ENCODE measurements at regions not wholly inside any gene's neighbourhood (a gene's known extent, or its start where the extent isn't known, plus 50 kb on each side); places are given as distances from the start of the nearest gene placed in this dataset.

DNA sequence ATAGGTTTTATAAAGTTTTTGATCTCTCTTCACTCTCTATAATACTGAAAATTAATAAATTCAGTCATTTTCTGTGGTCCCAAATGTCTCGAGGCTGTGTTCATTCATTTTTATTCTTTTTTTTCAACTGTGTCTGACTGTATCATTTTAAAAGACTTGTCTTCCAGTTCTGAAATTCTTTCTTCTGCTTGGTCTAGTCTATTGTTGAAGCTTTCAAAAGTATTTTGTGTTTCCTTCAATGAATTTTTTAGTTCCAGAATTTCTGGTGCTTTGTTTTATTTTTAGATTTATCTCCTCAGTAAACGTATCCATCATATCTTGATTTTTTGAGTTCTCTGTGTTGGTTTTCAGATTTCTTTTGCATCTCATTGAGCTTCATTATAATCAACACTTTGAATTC, 161.0 kb upstream of the CHRM3 start:
- H3K4me3 Mint-ChIP-seq: no peak overlapping the region
- no peak overlapping the region for H3K27ac Mint-ChIP-seq
- no peak for DNase-seq (ENCODE audit: low spot score)
- peaks cover 62% of the 10 kb centered on the region for H3K9me3 Mint-ChIP-seq
- H3K4me1 Mint-ChIP-seq: no peaks in the 10 kb centered on the region
- TF ChIP-seq FOXP1 (CRISPR knock-in tag; IDR thresholded peaks at IDR 0.05; ENCODE audit: borderline replicate concordance) (no peak), TP53 (CRISPR knock-in tag; IDR thresholded peaks at IDR 0.05) (no peak), ZNF396 (CRISPR knock-in tag; IDR thresholded peaks at IDR 0.05; ENCODE audit: borderline replicate concordance) (no peak), EMX1 (CRISPR knock-in tag; IDR thresholded peaks at IDR 0.05) (no peak), ATF2 (CRISPR knock-in tag; IDR thresholded peaks at IDR 0.05; ENCODE audit: borderline replicate concordance, low read depth) (no peak), MXD4 (CRISPR knock-in tag; IDR thresholded peaks at IDR 0.05; ENCODE audit: borderline replicate concordance) (no peak), MLX (CRISPR knock-in tag; IDR thresholded peaks at IDR 0.05) (no peak), NFATC4 (CRISPR knock-in tag; IDR thresholded peaks at IDR 0.05) (no peak), FOXK1 (CRISPR knock-in tag; IDR thresholded peaks at IDR 0.05) (no peak), ZNF423 (CRISPR knock-in tag; IDR thresholded peaks at IDR 0.05) (no peak), AR (CRISPR knock-in tag; IDR thresholded peaks at IDR 0.05) (no peak), KAT7 (CRISPR knock-in tag; IDR thresholded peaks at IDR 0.05; ENCODE audit: borderline replicate concordance) (no peak), NR3C1 (CRISPR knock-in tag; conservative IDR thresholded peaks at IDR 0.05; ENCODE audit: low read depth) (no peak), ATF3 (CRISPR knock-in tag; conservative IDR thresholded peaks at IDR 0.05) (no peak)
- TF ChIP-seq, protein P1, sequence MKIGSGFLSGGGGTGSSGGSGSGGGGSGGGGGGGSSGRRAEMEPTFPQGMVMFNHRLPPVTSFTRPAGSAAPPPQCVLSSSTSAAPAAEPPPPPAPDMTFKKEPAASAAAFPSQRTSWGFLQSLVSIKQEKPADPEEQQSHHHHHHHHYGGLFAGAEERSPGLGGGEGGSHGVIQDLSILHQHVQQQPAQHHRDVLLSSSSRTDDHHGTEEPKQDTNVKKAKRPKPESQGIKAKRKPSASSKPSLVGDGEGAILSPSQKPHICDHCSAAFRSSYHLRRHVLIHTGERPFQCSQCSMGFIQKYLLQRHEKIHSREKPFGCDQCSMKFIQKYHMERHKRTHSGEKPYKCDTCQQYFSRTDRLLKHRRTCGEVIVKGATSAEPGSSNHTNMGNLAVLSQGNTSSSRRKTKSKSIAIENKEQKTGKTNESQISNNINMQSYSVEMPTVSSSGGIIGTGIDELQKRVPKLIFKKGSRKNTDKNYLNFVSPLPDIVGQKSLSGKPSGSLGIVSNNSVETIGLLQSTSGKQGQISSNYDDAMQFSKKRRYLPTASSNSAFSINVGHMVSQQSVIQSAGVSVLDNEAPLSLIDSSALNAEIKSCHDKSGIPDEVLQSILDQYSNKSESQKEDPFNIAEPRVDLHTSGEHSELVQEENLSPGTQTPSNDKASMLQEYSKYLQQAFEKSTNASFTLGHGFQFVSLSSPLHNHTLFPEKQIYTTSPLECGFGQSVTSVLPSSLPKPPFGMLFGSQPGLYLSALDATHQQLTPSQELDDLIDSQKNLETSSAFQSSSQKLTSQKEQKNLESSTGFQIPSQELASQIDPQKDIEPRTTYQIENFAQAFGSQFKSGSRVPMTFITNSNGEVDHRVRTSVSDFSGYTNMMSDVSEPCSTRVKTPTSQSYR (CRISPR knock-in tag; IDR thresholded peaks at IDR 0.05): no peak
- TF ChIP-seq, protein P2, sequence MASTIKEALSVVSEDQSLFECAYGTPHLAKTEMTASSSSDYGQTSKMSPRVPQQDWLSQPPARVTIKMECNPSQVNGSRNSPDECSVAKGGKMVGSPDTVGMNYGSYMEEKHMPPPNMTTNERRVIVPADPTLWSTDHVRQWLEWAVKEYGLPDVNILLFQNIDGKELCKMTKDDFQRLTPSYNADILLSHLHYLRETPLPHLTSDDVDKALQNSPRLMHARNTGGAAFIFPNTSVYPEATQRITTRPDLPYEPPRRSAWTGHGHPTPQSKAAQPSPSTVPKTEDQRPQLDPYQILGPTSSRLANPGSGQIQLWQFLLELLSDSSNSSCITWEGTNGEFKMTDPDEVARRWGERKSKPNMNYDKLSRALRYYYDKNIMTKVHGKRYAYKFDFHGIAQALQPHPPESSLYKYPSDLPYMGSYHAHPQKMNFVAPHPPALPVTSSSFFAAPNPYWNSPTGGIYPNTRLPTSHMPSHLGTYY (CRISPR knock-in tag; IDR thresholded peaks at IDR 0.05): no peak
- TF ChIP-seq, protein P3, sequence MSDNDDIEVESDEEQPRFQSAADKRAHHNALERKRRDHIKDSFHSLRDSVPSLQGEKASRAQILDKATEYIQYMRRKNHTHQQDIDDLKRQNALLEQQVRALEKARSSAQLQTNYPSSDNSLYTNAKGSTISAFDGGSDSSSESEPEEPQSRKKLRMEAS (CRISPR knock-in tag; IDR thresholded peaks at IDR 0.05): no peak
- TF ChIP-seq, protein P4, sequence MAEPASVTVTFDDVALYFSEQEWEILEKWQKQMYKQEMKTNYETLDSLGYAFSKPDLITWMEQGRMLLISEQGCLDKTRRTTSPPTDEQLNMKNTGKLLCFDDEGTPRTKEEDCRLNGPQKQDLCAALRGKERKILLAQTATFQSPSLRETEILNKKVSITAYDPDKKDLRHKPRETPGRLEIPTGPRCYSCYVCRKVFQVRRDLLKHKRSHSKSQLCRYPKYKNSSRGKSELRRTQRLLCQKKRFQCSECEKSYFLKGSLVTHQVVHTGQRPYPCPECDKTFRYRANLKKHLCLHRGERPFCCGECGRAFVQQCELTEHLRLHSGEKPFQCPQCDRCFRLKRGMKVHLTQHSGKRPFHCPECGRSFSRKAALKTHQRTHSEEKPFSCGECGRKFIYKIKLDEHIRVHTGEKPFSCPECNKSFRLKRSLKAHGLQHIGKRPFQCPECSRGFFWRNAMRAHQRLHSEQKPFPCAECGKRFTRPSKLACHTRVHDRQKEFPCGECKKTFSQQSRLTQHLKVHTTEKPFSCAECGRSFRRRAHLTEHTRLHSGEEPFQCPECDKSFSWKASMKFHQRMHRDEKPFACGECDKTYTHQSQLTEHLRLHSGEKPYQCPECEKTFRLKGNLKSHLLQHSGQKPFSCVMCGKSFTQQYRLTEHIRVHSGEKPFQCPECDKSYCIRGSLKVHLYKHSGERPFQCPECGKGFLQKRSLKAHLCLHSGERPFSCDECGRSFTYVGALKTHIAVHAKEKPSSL (CRISPR knock-in tag; conservative IDR thresholded peaks at IDR 0.05): no peak
- peaks cover 3% of the 10 kb centered on the region for H3K27me3 Mint-ChIP-seq (ENCODE audit: low read depth)
- CTCF ChIA-PET: no interaction called here
- ATAC-seq: no peak
- POLR2A ChIA-PET: no interaction called here
- H3K36me3 Mint-ChIP-seq: peaks cover 47% of the 10 kb centered on the region
